ENCODE measurements at regions not wholly inside any gene's neighbourhood (a gene's known extent, or its start where the extent isn't known, plus 50 kb on each side); places are given as distances from the start of the nearest gene placed in this dataset.

DNA sequence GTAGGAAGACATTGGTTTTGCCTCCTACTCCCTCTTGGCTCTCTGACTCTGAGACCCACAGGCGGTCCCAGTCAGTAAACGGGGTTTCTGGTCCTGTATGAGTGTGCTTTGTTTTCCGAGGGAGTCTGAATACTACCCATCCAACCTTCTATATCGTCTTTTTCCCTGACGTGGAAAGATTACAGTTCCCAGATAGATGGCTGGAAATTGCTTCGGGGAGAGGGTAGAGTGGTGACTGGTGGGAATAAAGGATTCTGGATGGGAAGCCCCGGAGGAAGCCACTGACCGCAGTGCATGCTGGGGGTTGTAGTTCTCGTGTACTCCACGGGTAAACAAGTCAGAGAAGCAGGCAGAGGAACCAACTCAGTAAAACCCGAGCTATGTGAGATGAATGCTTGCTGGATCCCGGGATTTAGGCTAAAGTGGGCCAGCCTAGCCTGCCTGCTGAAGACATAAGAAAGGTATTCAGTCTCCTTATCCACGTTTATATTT lies 66.2 kb upstream of the IRF2BP2 start:
- TF ChIP-seq, protein P1, sequence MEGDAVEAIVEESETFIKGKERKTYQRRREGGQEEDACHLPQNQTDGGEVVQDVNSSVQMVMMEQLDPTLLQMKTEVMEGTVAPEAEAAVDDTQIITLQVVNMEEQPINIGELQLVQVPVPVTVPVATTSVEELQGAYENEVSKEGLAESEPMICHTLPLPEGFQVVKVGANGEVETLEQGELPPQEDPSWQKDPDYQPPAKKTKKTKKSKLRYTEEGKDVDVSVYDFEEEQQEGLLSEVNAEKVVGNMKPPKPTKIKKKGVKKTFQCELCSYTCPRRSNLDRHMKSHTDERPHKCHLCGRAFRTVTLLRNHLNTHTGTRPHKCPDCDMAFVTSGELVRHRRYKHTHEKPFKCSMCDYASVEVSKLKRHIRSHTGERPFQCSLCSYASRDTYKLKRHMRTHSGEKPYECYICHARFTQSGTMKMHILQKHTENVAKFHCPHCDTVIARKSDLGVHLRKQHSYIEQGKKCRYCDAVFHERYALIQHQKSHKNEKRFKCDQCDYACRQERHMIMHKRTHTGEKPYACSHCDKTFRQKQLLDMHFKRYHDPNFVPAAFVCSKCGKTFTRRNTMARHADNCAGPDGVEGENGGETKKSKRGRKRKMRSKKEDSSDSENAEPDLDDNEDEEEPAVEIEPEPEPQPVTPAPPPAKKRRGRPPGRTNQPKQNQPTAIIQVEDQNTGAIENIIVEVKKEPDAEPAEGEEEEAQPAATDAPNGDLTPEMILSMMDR (conservative IDR thresholded peaks at IDR 0.05; ENCODE audit: low read depth, low read length) = no peak
- peak overlapping the region; percentile 51 for H3K4me3 ChIP-seq (ENCODE audit: low read depth, low read length)
- DNase-seq (ENCODE audit: low read depth) = no peak

DNA sequence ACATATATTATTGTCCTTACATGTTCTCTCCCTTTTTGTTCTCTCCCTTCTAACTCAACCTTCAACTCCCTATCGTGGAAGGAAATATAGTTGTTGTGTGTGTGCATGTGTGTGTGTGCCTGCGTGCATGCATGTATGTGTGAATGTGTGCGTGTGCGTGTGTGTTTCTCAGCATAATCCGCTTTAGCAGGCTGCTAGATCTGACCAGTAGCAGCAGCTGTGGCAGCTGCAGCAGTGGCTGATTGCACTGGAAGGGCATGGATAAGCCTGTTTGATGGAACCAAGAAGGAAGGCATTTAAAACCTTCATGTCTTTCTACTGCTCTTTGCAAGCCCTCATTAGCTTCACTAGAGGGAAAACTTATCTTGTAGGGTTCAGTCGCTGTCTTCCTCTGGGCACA lies 65.6 kb upstream of the IRF2BP2 start:
- TF ChIP-seq, protein P1 (conservative IDR thresholded peaks at IDR 0.05; ENCODE audit: low read depth, low read length) = no peak
- DNase-seq (ENCODE audit: low read depth) = no peak
- no peak overlapping the region for H3K4me3 ChIP-seq (ENCODE audit: low read depth, low read length)

DNA sequence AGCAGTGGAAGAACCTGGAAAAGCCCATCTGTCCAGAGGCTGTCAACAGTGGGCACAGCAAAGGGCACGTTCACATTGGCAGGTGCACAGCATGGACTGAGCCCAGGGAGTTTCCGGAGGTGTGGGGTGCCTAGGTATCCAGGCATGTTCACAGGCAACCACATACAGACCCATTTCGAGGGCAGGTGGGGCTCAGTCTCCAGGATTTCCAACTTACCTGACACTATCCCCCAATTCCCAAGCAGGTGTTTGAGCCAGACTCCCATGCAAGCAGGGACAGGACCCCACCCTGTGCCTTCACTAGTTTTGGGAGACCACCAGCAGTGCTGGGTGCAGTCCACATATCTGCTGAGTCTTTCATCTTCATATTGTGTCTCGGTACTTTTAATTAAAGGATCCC lies 65.0 kb upstream of the IRF2BP2 start:
- H3K4me3 ChIP-seq (ENCODE audit: low read depth, low read length) = no peak overlapping the region
- TF ChIP-seq, protein P1 (conservative IDR thresholded peaks at IDR 0.05; ENCODE audit: low read depth, low read length) = no peak

DNA sequence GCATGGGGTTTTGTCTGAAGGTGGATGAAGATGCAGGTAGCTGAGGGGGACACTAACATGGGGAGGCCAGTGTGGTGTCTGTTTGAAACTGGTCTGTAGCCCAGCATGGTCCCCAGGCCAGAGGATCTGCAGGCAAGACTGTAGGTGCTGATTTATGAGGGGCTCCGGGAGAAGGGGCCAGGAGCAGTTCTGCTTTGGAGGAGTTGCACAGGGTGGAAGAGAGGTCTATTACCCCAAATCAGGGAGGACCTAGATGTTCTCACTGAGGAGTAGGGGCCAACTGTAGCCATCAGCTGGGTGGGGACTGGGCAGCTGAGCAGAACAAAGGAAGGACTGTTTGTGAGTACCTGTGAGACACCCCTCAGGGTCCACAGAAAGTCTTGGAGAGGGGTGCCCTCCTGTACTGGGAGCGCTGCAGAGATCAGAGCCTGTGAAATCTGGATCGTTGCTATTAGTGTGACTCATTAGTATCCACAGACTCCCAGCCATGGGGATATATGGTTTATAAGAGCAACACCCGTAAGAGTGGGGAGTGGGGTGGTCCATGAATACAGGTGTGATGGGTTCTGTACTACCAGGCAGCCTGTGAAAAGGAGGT lies 64.3 kb upstream of the IRF2BP2 start:
- DNase-seq (ENCODE audit: low read depth) = no peak
- H3K4me3 ChIP-seq (ENCODE audit: low read depth, low read length) = no peak overlapping the region
- TF ChIP-seq, protein P1 (conservative IDR thresholded peaks at IDR 0.05; ENCODE audit: low read depth, low read length) = no peak

More for the DNA sequence above, 65.0 kb upstream of the IRF2BP2 start:
- DNase-seq (ENCODE audit: low read depth) = no peak

DNA sequence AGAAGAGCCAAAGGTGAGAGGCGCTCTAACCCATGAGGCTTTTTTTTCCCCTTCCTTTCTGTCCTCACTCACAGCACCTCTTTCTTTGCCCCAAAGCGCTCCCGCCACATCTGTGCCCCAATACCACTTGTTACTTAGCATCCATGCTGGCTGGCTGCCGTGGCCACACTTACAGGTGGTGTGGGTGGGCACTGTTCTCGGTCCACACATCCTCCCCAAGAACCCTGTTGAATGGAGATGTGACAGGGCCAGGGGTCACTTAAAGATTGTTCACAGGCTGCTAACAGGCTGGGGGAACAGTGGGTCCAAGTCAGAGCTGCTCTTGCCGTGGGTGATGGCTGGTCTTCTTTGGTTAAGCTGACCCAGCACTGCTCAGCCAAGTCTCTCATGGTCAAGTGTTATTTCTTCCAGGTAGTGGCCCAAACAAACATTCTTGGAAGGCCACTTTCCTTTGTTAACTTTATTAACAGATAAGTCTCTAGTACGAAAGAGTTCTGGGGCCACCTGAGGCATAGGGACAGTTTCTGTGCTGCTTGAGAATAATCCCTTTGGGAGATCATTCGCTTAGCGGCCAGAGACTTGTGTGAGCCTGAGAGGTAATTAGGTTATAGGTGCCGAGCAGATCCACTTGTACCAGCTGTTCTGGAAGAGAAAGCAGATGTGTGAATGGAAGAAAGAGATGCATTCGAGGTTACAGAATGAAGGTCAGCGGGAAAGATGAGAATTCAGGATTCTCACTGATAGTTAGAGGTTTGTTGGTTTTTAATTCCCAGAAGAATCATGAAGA lies 62.6 kb upstream of the IRF2BP2 start:
- TF ChIP-seq, protein P1 (conservative IDR thresholded peaks at IDR 0.05; ENCODE audit: low read depth, low read length) = no peak
- no peak for DNase-seq (ENCODE audit: low read depth)
- H3K4me3 ChIP-seq (ENCODE audit: low read depth, low read length) = no peak overlapping the region

DNA sequence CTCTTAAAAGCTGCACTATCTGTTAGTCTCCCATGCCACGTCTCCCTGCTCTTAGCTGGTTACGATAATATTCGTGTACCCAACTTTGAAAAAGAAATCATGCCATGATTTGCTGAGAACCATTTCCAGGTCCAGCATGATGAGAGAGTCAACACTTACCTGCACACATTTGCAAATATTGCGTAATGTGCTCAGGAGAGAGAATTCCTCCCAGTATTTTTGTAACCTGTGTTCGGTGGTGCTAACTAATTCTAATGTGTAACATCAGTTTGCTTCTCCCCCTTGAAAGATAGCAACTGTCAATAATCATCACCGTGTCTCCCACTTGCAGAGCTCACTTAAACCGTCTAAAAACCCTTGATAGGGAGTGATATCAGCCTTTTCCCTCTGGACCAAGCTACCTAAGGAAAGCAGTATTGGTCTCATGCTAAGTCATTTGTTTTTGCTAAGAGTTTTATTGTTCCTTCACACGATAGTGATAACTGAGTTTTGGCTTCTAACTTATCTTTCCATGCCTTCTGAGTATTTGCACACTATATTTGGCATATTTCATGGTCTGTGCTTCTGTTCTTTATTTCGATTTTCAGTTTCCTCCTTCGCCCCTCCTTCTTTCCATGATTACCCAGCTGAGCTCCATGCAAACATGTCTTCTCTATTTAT lies 61.1 kb upstream of the IRF2BP2 start:
- TF ChIP-seq, protein P1 (conservative IDR thresholded peaks at IDR 0.05; ENCODE audit: low read depth, low read length) = no peak
- no peak overlapping the region for H3K4me3 ChIP-seq (ENCODE audit: low read depth, low read length)
- no peak for DNase-seq (ENCODE audit: low read depth)

Data from epithelial cell of proximal tubule (primary cell).